OCI-LY3 (cell line): ENCODE measurements at regions not wholly inside any gene's neighbourhood (a gene's known extent, or its start where the extent isn't known, plus 50 kb on each side); places are given as distances from the start of the nearest gene placed in this dataset.

Experiments used
- H2AFZ ChIP-seq: fragments of 200-600, 300-600 bp; shearing (Covaris generic); 2 replicates; pipeline ENCODE4 v1.6.0; 2014; ENCODE audit warnings: antibody characterized with exemption, low read depth, low read length
- H3K27ac ChIP-seq: fragments of 200-600, 300-600 bp; sonication (generic); 2 replicates; pipeline ENCODE4 v1.5.1; 2014; ENCODE audit warnings: mild to moderate bottlenecking, low read length, moderate library complexity, mixed read lengths
- H3K27me3 ChIP-seq: fragments of 200-600, 300-600 bp; sonication (generic); 2 replicates; pipeline ENCODE4 v1.6.1; 2014; ENCODE audit warnings: low read depth, low read length, mixed read lengths
- H3K36me3 ChIP-seq: fragments of 200-600, 300-600 bp; sonication (generic); replicated peaks from 2 replicates; pipeline ENCODE3; 2014; ENCODE audit warnings: low read depth, low read length, mixed read lengths
- H3K4me1 ChIP-seq: fragments of 300-600, 200-600 bp; sonication (generic); 2 replicates; pipeline ENCODE4 v1.6.1; 2014; ENCODE audit warnings: low read length, mixed read lengths
- H3K4me2 ChIP-seq: fragments of 200-600, 300-600 bp; sonication (generic); 2 replicates; pipeline ENCODE4 v1.6.1; 2014; ENCODE audit warnings: low read length, mixed read lengths
- H3K4me3 ChIP-seq: fragments of 300-600, 200-600 bp; sonication (generic); 2 replicates; pipeline ENCODE4 v1.5.1; 2014; ENCODE audit warnings: antibody characterized with exemption, mild to moderate bottlenecking, low read length, moderate library complexity
- H3K79me2 ChIP-seq: fragments of 300-600, 200-600 bp; shearing (Covaris generic); 2 replicates; pipeline ENCODE4 v1.6.1; 2014; ENCODE audit warnings: mild to moderate bottlenecking, low read length, mixed read lengths
- H3K9ac ChIP-seq: fragments of 300-600, 200-600 bp; shearing (Covaris generic); 2 replicates; pipeline ENCODE4 v1.6.0; 2014; ENCODE audit warnings: mild to moderate bottlenecking, low read length, moderate library complexity
- H3K9me3 ChIP-seq: fragments of 200-600, 300-600 bp; shearing (Covaris generic); 2 replicates; pipeline ENCODE4 v1.6.1; 2014; ENCODE audit warnings: low read length, mixed read lengths; ENCODE audit not compliant: insufficient read depth
- H4K20me1 ChIP-seq: fragments of 200-600, 300-600 bp; sonication (generic); 2 replicates; pipeline ENCODE4 v1.6.1; 2016; ENCODE audit warnings: low read length, mixed read lengths; ENCODE audit not compliant: insufficient read depth
- EZH2phosphoT487 ChIP-seq: fragments of 200-600 bp; shearing (Covaris generic); IDR thresholded peaks from 2 replicates; pipeline ENCODE4 v1.6.1; 2018; ENCODE audit warnings: antibody characterized with exemption, mixed run types, low read depth
- TF ChIP-seq, protein P1 (sequence below): fragments of 200-600, 300-600 bp; sonication (generic); IDR thresholded peaks from 2 replicates; pipeline ENCODE4 v1.5.1; 2014; ENCODE audit warnings: antibody characterized with exemption, low read length, low read depth

DNA sequence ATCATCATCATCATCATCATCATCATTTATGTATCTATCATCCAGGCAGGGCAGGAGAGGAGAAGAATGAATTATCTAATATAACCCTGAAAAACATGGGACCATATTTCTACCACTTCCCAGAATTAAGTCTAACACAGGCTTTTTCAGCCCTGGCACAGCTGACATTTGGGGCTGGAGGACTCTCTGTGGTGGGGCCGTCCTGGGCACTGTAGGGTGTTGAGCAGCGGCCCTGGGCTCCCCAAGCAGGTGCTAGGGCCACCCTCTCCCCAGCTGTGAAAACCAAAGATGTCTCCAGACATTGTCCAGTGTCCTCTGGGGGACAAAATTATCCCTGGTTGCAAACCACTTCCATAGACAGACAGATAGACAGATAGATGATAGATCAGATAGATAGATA is 288.4 kb downstream of the CRLF2 start:
- H3K27me3 ChIP-seq: no peaks in the 10 kb centered on the region
- no peak overlapping the region for H3K27ac ChIP-seq
- H3K4me2 ChIP-seq: no peak overlapping the region
- TF ChIP-seq, protein P1, sequence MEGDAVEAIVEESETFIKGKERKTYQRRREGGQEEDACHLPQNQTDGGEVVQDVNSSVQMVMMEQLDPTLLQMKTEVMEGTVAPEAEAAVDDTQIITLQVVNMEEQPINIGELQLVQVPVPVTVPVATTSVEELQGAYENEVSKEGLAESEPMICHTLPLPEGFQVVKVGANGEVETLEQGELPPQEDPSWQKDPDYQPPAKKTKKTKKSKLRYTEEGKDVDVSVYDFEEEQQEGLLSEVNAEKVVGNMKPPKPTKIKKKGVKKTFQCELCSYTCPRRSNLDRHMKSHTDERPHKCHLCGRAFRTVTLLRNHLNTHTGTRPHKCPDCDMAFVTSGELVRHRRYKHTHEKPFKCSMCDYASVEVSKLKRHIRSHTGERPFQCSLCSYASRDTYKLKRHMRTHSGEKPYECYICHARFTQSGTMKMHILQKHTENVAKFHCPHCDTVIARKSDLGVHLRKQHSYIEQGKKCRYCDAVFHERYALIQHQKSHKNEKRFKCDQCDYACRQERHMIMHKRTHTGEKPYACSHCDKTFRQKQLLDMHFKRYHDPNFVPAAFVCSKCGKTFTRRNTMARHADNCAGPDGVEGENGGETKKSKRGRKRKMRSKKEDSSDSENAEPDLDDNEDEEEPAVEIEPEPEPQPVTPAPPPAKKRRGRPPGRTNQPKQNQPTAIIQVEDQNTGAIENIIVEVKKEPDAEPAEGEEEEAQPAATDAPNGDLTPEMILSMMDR: no peak
- TF ChIP-seq EZH2phosphoT487: no peak
- H3K4me1 ChIP-seq: no peaks in the 10 kb centered on the region
- H3K9ac ChIP-seq: no peak overlapping the region
- no peaks in the 10 kb centered on the region for H3K9me3 ChIP-seq
- no peaks in the 10 kb centered on the region for H3K79me2 ChIP-seq
- H3K36me3 ChIP-seq: no peaks in the 10 kb centered on the region
- no peak overlapping the region for H3K4me3 ChIP-seq
- no peaks in the 10 kb centered on the region for H4K20me1 ChIP-seq
- H2AFZ ChIP-seq: no peak overlapping the region

DNA sequence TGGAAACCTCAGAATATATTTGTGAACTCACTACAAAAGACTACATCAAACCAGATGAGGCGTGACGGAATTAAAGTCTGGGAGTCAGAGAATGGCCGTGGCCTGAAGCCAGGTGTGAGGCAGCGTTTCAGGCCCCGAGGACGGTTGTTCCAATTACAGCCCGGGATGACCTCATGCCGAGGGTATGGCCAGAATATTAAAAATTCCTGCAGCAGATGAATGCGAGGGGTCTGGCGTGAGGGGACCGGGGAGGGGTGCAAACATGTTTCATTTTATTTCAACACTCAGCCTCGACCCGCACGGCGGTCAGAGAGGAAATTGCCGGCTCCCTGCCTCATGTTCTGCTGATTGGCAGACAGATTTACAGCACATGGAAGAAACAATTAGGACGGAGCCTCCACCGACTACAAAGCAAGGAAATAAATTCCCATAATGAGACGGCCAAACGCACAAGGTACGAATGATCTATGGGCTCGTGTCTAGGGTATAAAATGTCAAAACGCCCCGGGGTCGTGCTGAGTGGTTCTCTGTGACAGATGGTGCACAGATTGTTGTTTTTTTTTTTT is 289.7 kb downstream of the SHOX start:
- H3K9ac ChIP-seq: no peak overlapping the region
- H3K36me3 ChIP-seq: no peaks in the 10 kb centered on the region
- no peaks in the 10 kb centered on the region for H3K9me3 ChIP-seq
- no peaks in the 10 kb centered on the region for H3K27me3 ChIP-seq
- H3K79me2 ChIP-seq: no peaks in the 10 kb centered on the region
- no peak overlapping the region for H3K27ac ChIP-seq
- no peak overlapping the region for H2AFZ ChIP-seq
- no peaks in the 10 kb centered on the region for H3K4me1 ChIP-seq
- no peak overlapping the region for H3K4me3 ChIP-seq
- no peaks in the 10 kb centered on the region for H4K20me1 ChIP-seq
- TF ChIP-seq, protein P1: no peak
- TF ChIP-seq EZH2phosphoT487: no peak
- H3K4me2 ChIP-seq: no peak overlapping the region

DNA sequence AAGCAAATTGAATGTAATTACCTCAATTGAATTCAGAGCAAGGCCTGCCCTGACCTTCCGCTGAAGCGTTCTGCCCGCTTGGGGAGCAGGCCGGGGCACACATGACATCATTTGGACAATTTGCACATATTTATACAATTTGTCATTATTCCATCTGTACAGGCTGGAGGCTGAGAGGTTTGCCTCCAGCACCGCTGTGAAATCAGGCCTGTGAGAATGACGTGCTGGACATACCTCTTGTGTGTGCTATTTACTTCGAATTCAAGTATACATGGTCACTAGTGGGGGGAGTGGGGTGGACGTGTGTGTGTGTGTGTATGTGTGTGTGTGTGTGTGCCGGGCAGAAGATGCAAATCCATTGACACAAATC is 285.6 kb downstream of the SHOX start:
- Histone ChIP-seq H3K36me3 (no peaks in the 10 kb centered on the region), H3K9ac (no peak overlapping the region), H2AFZ (no peak overlapping the region), H3K27ac (no peak overlapping the region), H4K20me1 (no peaks in the 10 kb centered on the region), H3K4me3 (no peak overlapping the region), H3K4me1 (no peaks in the 10 kb centered on the region), H3K79me2 (no peaks in the 10 kb centered on the region), H3K9me3 (no peaks in the 10 kb centered on the region), H3K4me2 (no peak overlapping the region), H3K27me3 (no peaks in the 10 kb centered on the region)
- no peak for TF ChIP-seq EZH2phosphoT487
- TF ChIP-seq, protein P1: no peak

DNA sequence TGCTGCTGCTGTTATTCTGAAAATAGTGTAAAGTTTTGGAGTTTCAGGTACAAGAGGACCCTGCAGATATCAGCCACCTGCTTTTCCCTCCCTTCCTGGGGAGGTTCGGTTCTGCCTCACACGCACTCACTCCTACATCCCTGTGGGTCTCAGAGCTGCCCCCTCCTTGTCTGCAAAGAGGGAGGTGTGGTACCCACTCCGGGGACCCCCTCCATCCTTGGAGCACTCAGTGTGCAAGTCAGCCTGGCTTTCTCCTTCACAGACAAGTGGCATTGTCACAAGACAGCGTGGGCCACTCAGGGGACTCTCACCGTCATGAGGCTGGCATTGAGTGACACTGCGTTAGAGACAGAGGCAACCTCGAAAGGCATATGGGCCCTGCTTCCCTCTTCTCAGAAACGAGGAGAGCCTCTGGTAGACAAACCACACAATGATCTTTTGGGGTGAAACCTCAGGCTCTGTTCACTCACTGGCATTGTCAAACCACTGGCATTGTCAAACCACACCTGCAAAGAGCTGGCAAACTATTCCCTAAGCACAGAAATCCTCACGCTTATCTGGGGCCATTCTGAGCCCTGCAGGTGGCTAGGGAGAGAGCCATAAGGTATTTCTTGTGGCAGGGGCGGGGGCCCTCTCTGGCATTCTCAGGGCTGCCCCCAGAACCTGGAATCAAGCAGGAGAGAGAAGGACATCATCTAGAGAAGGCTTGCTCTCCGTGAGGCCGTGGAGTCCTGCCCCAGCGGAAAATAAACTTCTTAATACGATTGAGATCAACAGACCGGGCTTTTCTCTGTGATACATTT is 285.0 kb downstream of the SHOX start:
- no peak overlapping the region for H2AFZ ChIP-seq
- no peaks in the 10 kb centered on the region for H3K79me2 ChIP-seq
- H3K4me3 ChIP-seq: no peak overlapping the region
- H3K4me2 ChIP-seq: no peak overlapping the region
- no peaks in the 10 kb centered on the region for H3K36me3 ChIP-seq
- no peaks in the 10 kb centered on the region for H4K20me1 ChIP-seq
- H3K4me1 ChIP-seq: no peaks in the 10 kb centered on the region
- H3K27ac ChIP-seq: no peak overlapping the region
- H3K9ac ChIP-seq: no peak overlapping the region
- H3K9me3 ChIP-seq: no peaks in the 10 kb centered on the region
- no peak for TF ChIP-seq EZH2phosphoT487
- TF ChIP-seq, protein P1: no peak
- H3K27me3 ChIP-seq: no peaks in the 10 kb centered on the region
